ENCODE measurements at regions not wholly inside any gene's neighbourhood (a gene's known extent, or its start where the extent isn't known, plus 50 kb on each side); places are given as distances from the start of the nearest gene placed in this dataset.

DNA sequence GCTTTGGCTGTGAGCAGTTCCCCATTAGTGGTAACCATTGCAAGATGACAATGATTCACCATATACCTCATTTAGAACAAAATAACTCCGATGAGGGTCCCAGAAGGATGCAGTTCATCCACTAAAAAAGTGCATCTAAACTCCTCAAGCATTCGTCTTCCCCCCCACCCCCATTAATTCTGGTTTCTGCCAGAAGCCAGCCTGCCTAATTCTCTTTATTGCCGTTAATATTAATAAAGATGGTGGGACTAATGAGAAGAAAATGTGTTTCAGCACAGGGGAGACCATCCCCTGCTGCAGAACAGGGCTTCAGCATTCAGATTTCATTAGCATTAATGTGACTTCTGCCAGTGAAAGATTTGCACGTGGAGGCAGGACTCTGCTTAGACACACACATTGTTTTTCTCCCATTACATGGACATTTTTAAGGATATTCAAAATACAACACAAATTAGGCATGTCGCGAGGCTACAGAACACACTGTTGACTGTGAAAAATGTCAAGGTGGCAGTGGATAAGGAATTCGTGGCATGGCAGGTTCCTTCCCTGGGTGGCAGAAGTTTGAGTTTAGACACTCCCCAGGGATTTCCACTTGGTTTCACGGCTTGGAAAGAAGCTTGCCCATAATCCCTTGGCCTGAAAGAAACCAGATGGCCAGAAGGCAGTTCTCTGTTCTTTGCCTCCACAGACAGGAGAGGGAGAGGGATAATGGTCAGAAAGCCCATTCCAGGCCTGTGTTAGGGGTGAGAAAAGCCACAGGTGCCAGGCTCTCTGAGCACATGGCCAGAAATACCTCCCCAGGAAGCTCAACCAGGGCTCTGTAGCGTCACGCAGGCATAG lies 236.5 kb downstream of the FOXO1 start:
- TF ChIP-seq, protein P1, sequence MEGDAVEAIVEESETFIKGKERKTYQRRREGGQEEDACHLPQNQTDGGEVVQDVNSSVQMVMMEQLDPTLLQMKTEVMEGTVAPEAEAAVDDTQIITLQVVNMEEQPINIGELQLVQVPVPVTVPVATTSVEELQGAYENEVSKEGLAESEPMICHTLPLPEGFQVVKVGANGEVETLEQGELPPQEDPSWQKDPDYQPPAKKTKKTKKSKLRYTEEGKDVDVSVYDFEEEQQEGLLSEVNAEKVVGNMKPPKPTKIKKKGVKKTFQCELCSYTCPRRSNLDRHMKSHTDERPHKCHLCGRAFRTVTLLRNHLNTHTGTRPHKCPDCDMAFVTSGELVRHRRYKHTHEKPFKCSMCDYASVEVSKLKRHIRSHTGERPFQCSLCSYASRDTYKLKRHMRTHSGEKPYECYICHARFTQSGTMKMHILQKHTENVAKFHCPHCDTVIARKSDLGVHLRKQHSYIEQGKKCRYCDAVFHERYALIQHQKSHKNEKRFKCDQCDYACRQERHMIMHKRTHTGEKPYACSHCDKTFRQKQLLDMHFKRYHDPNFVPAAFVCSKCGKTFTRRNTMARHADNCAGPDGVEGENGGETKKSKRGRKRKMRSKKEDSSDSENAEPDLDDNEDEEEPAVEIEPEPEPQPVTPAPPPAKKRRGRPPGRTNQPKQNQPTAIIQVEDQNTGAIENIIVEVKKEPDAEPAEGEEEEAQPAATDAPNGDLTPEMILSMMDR (IDR thresholded peaks at IDR 0.05), result no peak
- TF ChIP-seq POLR2A (IDR thresholded peaks at IDR 0.05) (no peak), EP300 (IDR thresholded peaks at IDR 0.05) (no peak)
